ENCODE measurements at regions not wholly inside any gene's neighbourhood (a gene's known extent, or its start where the extent isn't known, plus 50 kb on each side); places are given as distances from the start of the nearest gene placed in this dataset.

DNA sequence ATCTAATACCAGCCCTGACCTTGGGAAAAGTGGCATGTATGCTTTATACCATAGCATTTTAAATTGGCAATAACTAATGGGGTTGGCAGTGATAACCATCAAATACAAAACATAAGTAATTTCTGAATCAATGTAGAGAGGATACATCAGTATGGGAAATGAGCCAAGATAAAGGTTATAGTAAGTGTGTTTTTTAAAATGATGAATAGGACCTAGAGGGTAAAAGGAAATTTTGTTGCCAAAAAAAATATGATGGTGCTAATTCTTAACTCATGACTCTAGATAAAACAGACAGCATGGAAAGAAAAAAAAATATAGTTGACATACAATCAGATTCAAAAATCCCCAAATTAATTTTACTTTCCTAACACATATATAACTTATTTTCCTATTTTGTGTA is 75.4 kb upstream of the ROBO1 start:
- TF ChIP-seq, protein P1, sequence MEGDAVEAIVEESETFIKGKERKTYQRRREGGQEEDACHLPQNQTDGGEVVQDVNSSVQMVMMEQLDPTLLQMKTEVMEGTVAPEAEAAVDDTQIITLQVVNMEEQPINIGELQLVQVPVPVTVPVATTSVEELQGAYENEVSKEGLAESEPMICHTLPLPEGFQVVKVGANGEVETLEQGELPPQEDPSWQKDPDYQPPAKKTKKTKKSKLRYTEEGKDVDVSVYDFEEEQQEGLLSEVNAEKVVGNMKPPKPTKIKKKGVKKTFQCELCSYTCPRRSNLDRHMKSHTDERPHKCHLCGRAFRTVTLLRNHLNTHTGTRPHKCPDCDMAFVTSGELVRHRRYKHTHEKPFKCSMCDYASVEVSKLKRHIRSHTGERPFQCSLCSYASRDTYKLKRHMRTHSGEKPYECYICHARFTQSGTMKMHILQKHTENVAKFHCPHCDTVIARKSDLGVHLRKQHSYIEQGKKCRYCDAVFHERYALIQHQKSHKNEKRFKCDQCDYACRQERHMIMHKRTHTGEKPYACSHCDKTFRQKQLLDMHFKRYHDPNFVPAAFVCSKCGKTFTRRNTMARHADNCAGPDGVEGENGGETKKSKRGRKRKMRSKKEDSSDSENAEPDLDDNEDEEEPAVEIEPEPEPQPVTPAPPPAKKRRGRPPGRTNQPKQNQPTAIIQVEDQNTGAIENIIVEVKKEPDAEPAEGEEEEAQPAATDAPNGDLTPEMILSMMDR (IDR thresholded peaks at IDR 0.05; ENCODE audit: control insufficient read depth, insufficient read depth, low read depth, low read length, missing control alignments), result no peak
- no peak overlapping the region for H3K4me3 ChIP-seq (ENCODE audit: control insufficient read depth, low read depth, low read length)
- DNase-seq (ENCODE audit: low read depth), result no peak

DNA sequence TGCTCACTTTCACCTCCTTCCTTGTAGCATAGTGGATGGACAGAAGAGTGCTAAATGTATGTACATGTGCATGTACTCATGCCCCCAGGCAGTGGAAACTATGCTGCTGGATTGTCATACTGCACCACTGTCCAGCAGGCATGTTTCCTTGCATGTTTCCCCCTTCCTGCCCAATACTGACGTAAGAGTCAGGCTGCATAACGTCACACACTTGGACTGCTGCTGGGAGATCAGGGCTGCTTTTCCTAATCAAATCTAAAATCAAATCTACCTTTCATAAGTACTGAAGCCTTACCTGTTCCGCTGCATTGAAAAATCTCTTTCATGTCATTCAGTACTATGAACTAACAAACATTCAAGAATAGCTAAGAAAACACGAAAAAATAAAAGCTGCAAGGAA is 67.9 kb upstream of the ROBO1 start:
- TF ChIP-seq, protein P1 (IDR thresholded peaks at IDR 0.05; ENCODE audit: control insufficient read depth, insufficient read depth, low read depth, low read length, missing control alignments), result no peak
- no peak overlapping the region for H3K4me3 ChIP-seq (ENCODE audit: control insufficient read depth, low read depth, low read length)
- DNase-seq (ENCODE audit: low read depth), result no peak

DNA sequence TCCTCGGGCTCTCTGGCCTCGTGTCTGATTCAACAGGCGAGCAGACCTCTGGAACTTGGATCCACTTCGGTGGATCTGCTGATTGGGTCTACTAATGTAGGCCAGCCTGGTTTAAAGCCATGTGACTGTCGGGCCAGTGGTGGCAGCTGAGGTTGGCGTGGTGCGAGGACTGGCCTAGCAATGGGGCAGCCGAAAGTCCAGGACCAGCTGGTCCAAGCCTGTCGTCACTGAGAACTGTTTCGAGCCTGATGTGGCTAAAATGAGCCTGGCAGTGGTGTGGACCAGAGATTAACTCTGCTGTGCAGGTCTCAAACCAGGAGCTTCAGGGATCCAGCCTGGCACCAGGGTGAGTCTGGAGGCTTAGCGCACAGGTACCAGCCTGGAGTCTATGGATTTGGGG is 56.4 kb upstream of the ROBO1 start:
- TF ChIP-seq, protein P1 (IDR thresholded peaks at IDR 0.05; ENCODE audit: control insufficient read depth, insufficient read depth, low read depth, low read length, missing control alignments), result no peak

DNA sequence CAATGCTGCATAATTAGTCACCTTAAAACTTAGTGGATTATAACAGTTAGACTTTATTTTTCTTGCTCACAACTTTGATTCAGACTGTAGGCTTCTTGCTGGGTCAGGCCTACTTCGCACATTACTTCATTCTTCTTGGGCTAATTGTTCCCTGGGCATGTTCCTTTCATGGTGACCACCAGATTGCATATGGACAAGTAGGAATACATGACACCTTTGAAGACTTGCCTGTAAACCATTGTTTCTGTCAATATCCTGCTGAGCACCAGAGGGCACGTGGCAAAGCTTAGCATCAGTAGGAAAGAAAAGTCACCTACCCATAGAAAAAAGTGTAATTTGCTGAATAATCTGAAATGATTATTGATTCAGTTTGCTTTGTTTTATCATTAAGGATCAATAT is 54.3 kb upstream of the ROBO1 start:
- TF ChIP-seq, protein P1 (IDR thresholded peaks at IDR 0.05; ENCODE audit: control insufficient read depth, insufficient read depth, low read depth, low read length, missing control alignments), result no peak
- H3K4me3 ChIP-seq (ENCODE audit: control insufficient read depth, low read depth, low read length), result no peak overlapping the region
- DNase-seq (ENCODE audit: low read depth), result no peak

More for the DNA sequence above, 56.4 kb upstream of the ROBO1 start:
- H3K4me3 ChIP-seq (ENCODE audit: control insufficient read depth, low read depth, low read length), result no peak overlapping the region
- no peak for DNase-seq (ENCODE audit: low read depth)

DNA sequence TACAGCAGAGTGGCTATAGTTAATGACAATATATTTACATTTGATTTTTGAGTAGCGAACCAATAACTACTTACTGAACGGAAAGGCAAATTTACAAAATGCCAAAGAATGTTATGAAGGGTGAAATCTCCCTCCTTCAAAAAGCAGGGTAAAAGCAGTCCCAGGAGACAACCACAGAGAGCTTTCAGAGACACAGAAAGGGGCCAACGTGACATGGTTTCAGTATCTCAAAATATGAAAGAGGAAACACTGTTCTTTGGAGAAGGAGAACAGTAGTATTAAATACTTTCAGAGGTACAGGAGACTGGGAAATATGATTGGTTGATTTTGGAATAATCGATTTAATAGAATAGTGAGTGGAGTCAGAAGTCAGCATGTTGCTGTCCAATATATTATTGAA is 52.3 kb upstream of the ROBO1 start:
- DNase-seq (ENCODE audit: low read depth), result no peak
- TF ChIP-seq, protein P1 (IDR thresholded peaks at IDR 0.05; ENCODE audit: control insufficient read depth, insufficient read depth, low read depth, low read length, missing control alignments), result no peak

DNA sequence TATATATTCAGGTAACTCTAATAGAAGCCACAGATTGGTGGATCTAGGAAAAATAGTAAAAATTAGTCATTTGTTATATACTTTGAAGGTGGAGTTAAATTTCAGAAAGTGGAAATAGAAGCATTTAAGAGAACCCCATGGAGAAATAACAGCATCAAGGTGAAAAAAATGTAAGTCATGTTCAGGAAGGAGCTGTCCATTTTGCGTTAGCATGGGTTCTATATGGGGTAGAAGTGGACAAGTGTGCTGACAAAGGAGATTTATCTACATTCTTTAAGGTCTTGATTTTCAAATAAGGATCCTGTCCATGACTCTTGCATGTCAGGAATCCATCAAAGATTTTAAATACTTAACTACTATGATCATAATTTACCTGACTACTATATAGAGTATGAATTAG is 50.2 kb upstream of the ROBO1 start:
- no peak overlapping the region for H3K4me3 ChIP-seq (ENCODE audit: control insufficient read depth, low read depth, low read length)
- DNase-seq (ENCODE audit: low read depth), result no peak
- TF ChIP-seq, protein P1 (IDR thresholded peaks at IDR 0.05; ENCODE audit: control insufficient read depth, insufficient read depth, low read depth, low read length, missing control alignments), result no peak

More for the DNA sequence above, 52.3 kb upstream of the ROBO1 start:
- no peak overlapping the region for H3K4me3 ChIP-seq (ENCODE audit: control insufficient read depth, low read depth, low read length)
